PC-3 (cell line): ENCODE measurements at regions not wholly inside any gene's neighbourhood (a gene's known extent, or its start where the extent isn't known, plus 50 kb on each side); places are given as distances from the start of the nearest gene placed in this dataset.

ENCODE experiments used
- ATAC-seq: fragments of 200-7000 bp; cut with Tn5 transposase; 2 replicates; pipeline ENCODE4 v1.9.1; 2020; ENCODE audit warnings: mild to moderate bottlenecking, moderate library complexity
- BruUV-seq: library from RNA; stranded (reverse); fragments of 400-500 nt; replicated peaks from 2 replicates; lab custom pipeline; 2021; lab: Mats Ljungman, UMichigan
- CTCF ChIA-PET: fragments of 300-600 bp; sonication (Branson Sonifier 250); formaldehyde crosslinking; loops from one replicate; lab custom pipeline; 2022; ENCODE audit warnings: antibody characterized with exemption; lab: Charles Lee
- POLR2A ChIA-PET: fragments of 300-600 bp; sonication (Branson Sonifier 250); formaldehyde crosslinking; loops from one replicate; lab custom pipeline; 2022; ENCODE audit warnings: antibody characterized with exemption; ENCODE audit not compliant: unreplicated experiment; lab: Charles Lee
- DNase-seq: peaks from one replicate; pipeline ENCODE4 v3.0.0-alpha.2; 2015
- H2AFZ ChIP-seq: fragments of 300-600 bp; sonication (generic); 2 replicates; pipeline ENCODE4 v1.6.0; 2016; ENCODE audit warnings: antibody characterized with exemption, low read length
- H3F3A ChIP-seq: fragments of 300-600 bp; sonication (generic); one replicate; pipeline ENCODE4 v1.6.0; 2017; ENCODE audit warnings: antibody characterized with exemption, low read length, control low read depth, mild to moderate bottlenecking; ENCODE audit not compliant: unreplicated experiment
- H3K27ac ChIP-seq: fragments of 300-600 bp; sonication (generic); 2 replicates; pipeline ENCODE4 v1.5.1; 2016; ENCODE audit warnings: mild to moderate bottlenecking, low read length
- H3K27me3 ChIP-seq: fragments of 300-600 bp; sonication (generic); 2 replicates; pipeline ENCODE4 v1.6.1; 2016; ENCODE audit warnings: low read length, mixed read lengths
- H3K36me3 ChIP-seq: fragments of 300-600 bp; sonication (generic); 2 replicates; pipeline ENCODE4 v1.6.1; 2016; ENCODE audit warnings: low read depth, mixed run types, low read length, mixed read lengths
- H3K4me1 ChIP-seq: fragments of 300-600 bp; sonication (generic); 2 replicates; pipeline ENCODE4 v1.5.1; 2016; ENCODE audit warnings: low read length; ENCODE audit not compliant: insufficient read depth
- H3K4me2 ChIP-seq: fragments of 300-600 bp; sonication (generic); 2 replicates; pipeline ENCODE4 v1.6.0; 2016; ENCODE audit warnings: low read length
- H3K4me3 ChIP-seq: fragments of 300-600 bp; sonication (generic); 2 replicates; pipeline ENCODE4 v1.5.1; 2016; ENCODE audit warnings: mild to moderate bottlenecking, low read length, mixed read lengths
- H3K79me2 ChIP-seq: fragments of 300-600 bp; sonication (generic); 2 replicates; pipeline ENCODE4 v1.6.1; 2017; ENCODE audit warnings: low read length, mixed read lengths
- H3K9ac ChIP-seq: fragments of 300-600 bp; sonication (generic); 2 replicates; pipeline ENCODE4 v1.6.0; 2016; ENCODE audit warnings: mild to moderate bottlenecking, low read length
- H3K9me2 ChIP-seq: fragments of 300-600 bp; sonication (generic); replicated peaks from 2 replicates; pipeline ENCODE4 v1.6.1; 2016; ENCODE audit warnings: mixed run types, low read length, mixed read lengths
- H3K9me3 ChIP-seq: fragments of 300-600 bp; sonication (generic); 2 replicates; pipeline ENCODE4 v1.6.1; 2016; ENCODE audit warnings: low read length, mixed read lengths
- H4K20me1 ChIP-seq: fragments of 300-600 bp; sonication (generic); 2 replicates; pipeline ENCODE4 v1.6.1; 2016; ENCODE audit warnings: low read length, mixed read lengths
- CTCF ChIP-seq: fragments of 300-600 bp; sonication (generic); conservative IDR thresholded peaks from 2 replicates; pipeline ENCODE4 v1.5.1; 2017; ENCODE audit warnings: antibody characterized with exemption, low read depth, mild to moderate bottlenecking, low read length
- EZH2 ChIP-seq: fragments of 300-600 bp; sonication (generic); IDR thresholded peaks from one replicate; pipeline ENCODE4 v1.6.1; 2017; ENCODE audit warnings: antibody characterized with exemption, mild to moderate bottlenecking, low read length; ENCODE audit not compliant: unreplicated experiment
- EZH2phosphoT487 ChIP-seq: fragments of 300-600 bp; sonication (generic); IDR thresholded peaks from 2 replicates; pipeline ENCODE4 v1.6.1; 2018; ENCODE audit warnings: mild to moderate bottlenecking, antibody characterized with exemption, low read length, borderline replicate concordance
- intact Hi-C: fragments of 100-400 bp; cut with micrococcal nuclease; formaldehyde crosslinking; loops from 2 replicates; pipeline ENCODE4 v1.9.0; 2023

GRCh38 chr10:35998026-35998425, 355.9 kb upstream of the FZD8 start:
- H3K27me3 ChIP-seq: no peaks in the 10 kb centered on the region
- no peak overlapping the region for H3K4me2 ChIP-seq
- H4K20me1 ChIP-seq: no peaks in the 10 kb centered on the region
- H3K36me3 ChIP-seq: no peaks in the 10 kb centered on the region
- H3K9me2 ChIP-seq: no peaks in the 10 kb centered on the region
- no TSS peak for BruUV-seq
- H3K27ac ChIP-seq: no peak overlapping the region
- H3F3A ChIP-seq: no peaks in the 10 kb centered on the region
- ChIA-PET POLR2A (interaction anchor here (0.6 kb wide), 1 partner anchor 727 kb away, joined by 4 read pairs; no protein-coding TSS in a partner anchor), CTCF (no interaction called here)
- no peak overlapping the region for H2AFZ ChIP-seq
- no peaks in the 10 kb centered on the region for H3K79me2 ChIP-seq
- no peak overlapping the region for H3K9ac ChIP-seq
- no peaks in the 10 kb centered on the region for H3K4me1 ChIP-seq
- ATAC-seq (no peak), DNase-seq (no peak)
- no peak for TF ChIP-seq EZH2phosphoT487
- TF ChIP-seq EZH2: no peak
- no peak for TF ChIP-seq CTCF
- H3K9me3 ChIP-seq: no peaks in the 10 kb centered on the region
- H3K4me3 ChIP-seq: no peak overlapping the region
- intact Hi-C loops: no loop called here

GRCh38 chr10:35995485-35995884, 353.4 kb upstream of the FZD8 start:
- Histone ChIP-seq H3K4me3 (no peak overlapping the region), H3K9ac (no peak overlapping the region), H3K27ac (no peak overlapping the region), H4K20me1 (no peaks in the 10 kb centered on the region), H3K27me3 (no peaks in the 10 kb centered on the region), H3K4me1 (no peaks in the 10 kb centered on the region), H3K79me2 (no peaks in the 10 kb centered on the region), H3K36me3 (no peaks in the 10 kb centered on the region), H3K9me3 (no peaks in the 10 kb centered on the region), H3K4me2 (no peak overlapping the region), H3K9me2 (no peaks in the 10 kb centered on the region), H3F3A (no peaks in the 10 kb centered on the region), H2AFZ (no peak overlapping the region)
- ATAC-seq (no peak), DNase-seq (no peak)
- CTCF ChIA-PET: no interaction called here
- POLR2A ChIA-PET: no interaction called here
- TF ChIP-seq EZH2phosphoT487 (no peak), CTCF (no peak), EZH2 (no peak)
- intact Hi-C loops: no loop called here
- BruUV-seq: no TSS peak

GRCh38 chr10:35993591-35994515, 351.8 kb upstream of the FZD8 start:
- POLR2A ChIA-PET: interaction anchor here (0.6 to 0.7 kb wide), 2 partner anchors 46 to 1230 kb away, joined by 6 to 8 read pairs; no protein-coding TSS in a partner anchor
- H3F3A ChIP-seq: no peaks in the 10 kb centered on the region
- TF ChIP-seq CTCF: no peak
- no peak for TF ChIP-seq EZH2
- TF ChIP-seq EZH2phosphoT487: no peak
- no peaks in the 10 kb centered on the region for H3K36me3 ChIP-seq
- H3K79me2 ChIP-seq: no peaks in the 10 kb centered on the region
- no peaks in the 10 kb centered on the region for H3K27me3 ChIP-seq
- ATAC-seq (no peak), DNase-seq (no peak)
- H4K20me1 ChIP-seq: no peaks in the 10 kb centered on the region
- peak overlapping the region; percentile 6; the same call in 1 of the 2 replicates for H2AFZ ChIP-seq
- no peaks in the 10 kb centered on the region for H3K9me3 ChIP-seq
- no peaks in the 10 kb centered on the region for H3K9me2 ChIP-seq
- intact Hi-C loops: no loop called here
- H3K9ac ChIP-seq: no peak overlapping the region
- CTCF ChIA-PET: interaction anchor here (0.6 to 0.7 kb wide), 2 partner anchors 77 to 215 kb away, joined by 3 to 6 read pairs; no protein-coding TSS in a partner anchor
- H3K4me3 ChIP-seq: no peak overlapping the region
- no peaks in the 10 kb centered on the region for H3K4me1 ChIP-seq
- H3K4me2 ChIP-seq: no peak overlapping the region
- no TSS peak for BruUV-seq
- no peak overlapping the region for H3K27ac ChIP-seq
